Activated T-helper 1 cell treated with anti-CD3 and anti-CD28 coated beads, Interleukin-12 subunit alpha, Interleukin-12 subunit beta, Interleukin-2, Interleukin-4 antibody, amounts not matched to agents 30 ng/mL and 10 ng/mL and 1 ng/mL, durations not matched to agents 14 hours and 24 hours and 36 hours (primary cell): ENCODE measurements at regions not wholly inside any gene's neighbourhood (a gene's known extent, or its start where the extent isn't known, plus 50 kb on each side); places are given as distances from the start of the nearest gene placed in this dataset.

Source experiments
- DNase-seq: peaks from one replicate; pipeline ENCODE4 v3.0.0; 2021; ENCODE audit warnings: low spot score
- H3K27ac Mint-ChIP-seq: one replicate; pipeline ENCODE4 v1.8.0; 2021; ENCODE audit warnings: mild to moderate bottlenecking, mixed read lengths
- H3K27me3 Mint-ChIP-seq: one replicate; pipeline ENCODE4 v1.8.0; 2022; ENCODE audit warnings: mild to moderate bottlenecking, moderate library complexity, mixed read lengths; ENCODE audit not compliant: insufficient read depth
- H3K36me3 Mint-ChIP-seq: one replicate; pipeline ENCODE4 v1.8.0; 2021; ENCODE audit warnings: low read depth, mixed read lengths
- H3K4me1 Mint-ChIP-seq: one replicate; pipeline ENCODE4 v1.8.0; 2021; ENCODE audit warnings: low read depth, mixed read lengths
- H3K4me3 Mint-ChIP-seq: one replicate; pipeline ENCODE4 v1.8.0; 2021; ENCODE audit warnings: mild to moderate bottlenecking, moderate library complexity, mixed read lengths
- H3K9me3 Mint-ChIP-seq: one replicate; pipeline ENCODE4 v1.8.0; 2021; ENCODE audit warnings: mixed read lengths
- intact Hi-C: fragments of 100-400 bp; cut with micrococcal nuclease; formaldehyde crosslinking; loops from one replicate; pipeline ENCODE4 v1.15.1; 2024

- Mint-ChIP-seq H3K9me3 (no peaks in the 10 kb centered on the region), H3K36me3 (no peaks in the 10 kb centered on the region), H3K27me3 (peaks cover 2% of the 10 kb centered on the region), H3K27ac (no peak overlapping the region), H3K4me1 (no peaks in the 10 kb centered on the region), H3K4me3 (no peak overlapping the region)
- no peak for DNase-seq
- intact Hi-C loops: no loop called here
Measured at GRCh38 chr18:77750006-77750405, 500.4 kb downstream of the GALR1 start.

- Mint-ChIP-seq H3K27ac (no peak overlapping the region), H3K36me3 (no peaks in the 10 kb centered on the region), H3K4me1 (no peaks in the 10 kb centered on the region), H3K4me3 (no peak overlapping the region), H3K9me3 (no peaks in the 10 kb centered on the region), H3K27me3 (peaks cover 2% of the 10 kb centered on the region)
- intact Hi-C loops: no loop called here
- no peak for DNase-seq
Measured at GRCh38 chr18:77754475-77755044, 504.9 kb downstream of the GALR1 start.

- Mint-ChIP-seq H3K4me1 (no peaks in the 10 kb centered on the region), H3K27me3 (peaks cover 2% of the 10 kb centered on the region), H3K36me3 (no peaks in the 10 kb centered on the region), H3K27ac (no peak overlapping the region), H3K9me3 (no peaks in the 10 kb centered on the region), H3K4me3 (no peak overlapping the region)
- intact Hi-C loops: no loop called here
- no peak for DNase-seq
Measured at GRCh38 chr18:77755187-77755586, 505.5 kb downstream of the GALR1 start.

- Mint-ChIP-seq H3K27ac (no peak overlapping the region), H3K27me3 (peaks cover 14% of the 10 kb centered on the region), H3K9me3 (no peaks in the 10 kb centered on the region), H3K36me3 (no peaks in the 10 kb centered on the region), H3K4me1 (no peaks in the 10 kb centered on the region), H3K4me3 (no peak overlapping the region)
- intact Hi-C loops: no loop called here
- no peak for DNase-seq
Measured at GRCh38 chr18:77761332-77761731, 511.7 kb downstream of the GALR1 start.

- peaks cover 14% of the 10 kb centered on the region for H3K27me3 Mint-ChIP-seq
- no peak overlapping the region for H3K4me3 Mint-ChIP-seq
- H3K27ac Mint-ChIP-seq: no peak overlapping the region
- H3K9me3 Mint-ChIP-seq: no peaks in the 10 kb centered on the region
- no peaks in the 10 kb centered on the region for H3K4me1 Mint-ChIP-seq
- no peaks in the 10 kb centered on the region for H3K36me3 Mint-ChIP-seq
- intact Hi-C loops: no loop called here
- DNase-seq: no peak
Measured at GRCh38 chr18:77762014-77762413, 512.4 kb downstream of the GALR1 start.

- Mint-ChIP-seq H3K4me1 (no peaks in the 10 kb centered on the region), H3K27me3 (peaks cover 14% of the 10 kb centered on the region), H3K4me3 (no peak overlapping the region), H3K9me3 (no peaks in the 10 kb centered on the region), H3K27ac (no peak overlapping the region), H3K36me3 (no peaks in the 10 kb centered on the region)
- intact Hi-C loops: no loop called here
- no peak for DNase-seq
Measured at GRCh38 chr18:77762642-77763041, 513.0 kb downstream of the GALR1 start.

GRCh38 chr18:77763530-77764145 lies 514.0 kb downstream of the GALR1 start:
- intact Hi-C loops: no loop called here
- Mint-ChIP-seq H3K27ac (no peak overlapping the region), H3K36me3 (no peaks in the 10 kb centered on the region), H3K4me3 (no peak overlapping the region), H3K9me3 (no peaks in the 10 kb centered on the region), H3K4me1 (no peaks in the 10 kb centered on the region), H3K27me3 (peaks cover 14% of the 10 kb centered on the region)
- DNase-seq: no peak

- Mint-ChIP-seq H3K9me3 (no peaks in the 10 kb centered on the region), H3K4me3 (no peak overlapping the region), H3K27me3 (peaks cover 14% of the 10 kb centered on the region), H3K27ac (no peak overlapping the region), H3K36me3 (no peaks in the 10 kb centered on the region), H3K4me1 (no peaks in the 10 kb centered on the region)
- intact Hi-C loops: no loop called here
- DNase-seq: no peak
Measured at GRCh38 chr18:77765468-77765867, 515.8 kb downstream of the GALR1 start.

GRCh38 chr18:77766421-77766820 lies 516.8 kb downstream of the GALR1 start:
- Mint-ChIP-seq H3K27ac (no peak overlapping the region), H3K4me1 (no peaks in the 10 kb centered on the region), H3K4me3 (no peak overlapping the region), H3K36me3 (no peaks in the 10 kb centered on the region), H3K9me3 (no peaks in the 10 kb centered on the region), H3K27me3 (peaks cover 12% of the 10 kb centered on the region)
- intact Hi-C loops: no loop called here
- DNase-seq: no peak

- H3K4me3 Mint-ChIP-seq: no peak overlapping the region
- no peak overlapping the region for H3K27ac Mint-ChIP-seq
- H3K36me3 Mint-ChIP-seq: no peaks in the 10 kb centered on the region
- no peak for DNase-seq
- H3K27me3 Mint-ChIP-seq: no peaks in the 10 kb centered on the region
- no peaks in the 10 kb centered on the region for H3K9me3 Mint-ChIP-seq
- no peaks in the 10 kb centered on the region for H3K4me1 Mint-ChIP-seq
- intact Hi-C loops: no loop called here
Measured at GRCh38 chr18:77772177-77772576, 522.5 kb downstream of the GALR1 start.

- Mint-ChIP-seq H3K9me3 (no peaks in the 10 kb centered on the region), H3K4me3 (no peak overlapping the region), H3K36me3 (no peaks in the 10 kb centered on the region), H3K27ac (no peak overlapping the region), H3K4me1 (no peaks in the 10 kb centered on the region), H3K27me3 (no peaks in the 10 kb centered on the region)
- intact Hi-C loops: no loop called here
- DNase-seq: no peak
Measured at GRCh38 chr18:77776104-77776503, 526.5 kb downstream of the GALR1 start.

- intact Hi-C loops: no loop called here
- H3K9me3 Mint-ChIP-seq: no peaks in the 10 kb centered on the region
- H3K4me3 Mint-ChIP-seq: no peak overlapping the region
- DNase-seq: no peak
- H3K4me1 Mint-ChIP-seq: no peaks in the 10 kb centered on the region
- no peaks in the 10 kb centered on the region for H3K36me3 Mint-ChIP-seq
- no peaks in the 10 kb centered on the region for H3K27me3 Mint-ChIP-seq
- no peak overlapping the region for H3K27ac Mint-ChIP-seq
Measured at GRCh38 chr18:77777163-77777562, 527.5 kb downstream of the GALR1 start.

- intact Hi-C loops: no loop called here
- Mint-ChIP-seq H3K4me3 (no peak overlapping the region), H3K36me3 (no peaks in the 10 kb centered on the region), H3K27ac (no peak overlapping the region), H3K9me3 (no peaks in the 10 kb centered on the region), H3K4me1 (no peaks in the 10 kb centered on the region), H3K27me3 (no peaks in the 10 kb centered on the region)
- DNase-seq: no peak
Measured at GRCh38 chr18:77784759-77785379, 535.2 kb downstream of the GALR1 start.
